Fibroblast of peridontal ligament (primary cell): ENCODE measurements at regions not wholly inside any gene's neighbourhood (a gene's known extent, or its start where the extent isn't known, plus 50 kb on each side); places are given as distances from the start of the nearest gene placed in this dataset.

Experiments used
- DNase-seq: peaks from one replicate; pipeline ENCODE4 v3.0.0-alpha.2; 2010; ENCODE audit errors: extremely low read depth

DNA sequence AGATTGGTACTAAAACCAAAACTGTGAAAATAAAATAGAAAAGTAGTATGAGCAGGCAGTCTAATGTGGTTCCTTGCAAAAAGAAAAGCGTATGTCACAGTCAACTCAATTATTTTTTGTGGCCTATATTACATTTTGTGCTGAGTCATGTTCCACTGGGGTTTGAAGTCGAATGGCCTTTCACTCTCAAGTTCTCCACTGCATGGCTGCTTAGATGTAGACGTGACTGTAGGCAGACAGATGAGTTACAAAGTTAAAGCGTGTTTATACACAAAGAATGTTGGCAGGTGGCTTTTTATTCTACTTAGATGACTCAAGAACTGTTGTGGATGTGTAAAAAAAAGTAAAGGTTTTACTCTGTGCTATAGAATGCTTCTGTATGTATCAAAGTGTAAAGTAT, 133.9 kb downstream of the SLITRK6 start:
- DNase-seq = peak; percentile 49

- no peak for DNase-seq
Measured at GRCh38 chr13:85663856-85664255, 135.4 kb downstream of the SLITRK6 start.

DNA sequence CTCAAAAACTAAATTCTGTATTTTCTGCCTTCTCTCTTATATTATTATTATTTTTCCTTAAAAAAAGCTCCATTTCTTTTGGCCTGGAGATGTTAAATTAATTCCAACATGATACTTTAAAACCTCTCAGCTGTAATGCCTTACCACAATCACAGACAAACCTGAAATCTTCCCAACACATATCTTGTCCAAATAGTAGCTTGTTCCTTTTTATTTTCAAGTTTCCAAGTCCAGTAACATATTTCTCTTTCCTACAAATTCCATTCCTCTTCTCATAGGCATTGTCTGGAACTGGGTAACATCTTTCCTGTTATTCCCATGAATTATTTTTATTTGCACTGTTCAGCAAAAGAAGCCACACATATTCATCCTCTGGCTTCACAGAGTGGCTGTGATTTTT, 137.0 kb downstream of the SLITRK6 start:
- no peak for DNase-seq

DNA sequence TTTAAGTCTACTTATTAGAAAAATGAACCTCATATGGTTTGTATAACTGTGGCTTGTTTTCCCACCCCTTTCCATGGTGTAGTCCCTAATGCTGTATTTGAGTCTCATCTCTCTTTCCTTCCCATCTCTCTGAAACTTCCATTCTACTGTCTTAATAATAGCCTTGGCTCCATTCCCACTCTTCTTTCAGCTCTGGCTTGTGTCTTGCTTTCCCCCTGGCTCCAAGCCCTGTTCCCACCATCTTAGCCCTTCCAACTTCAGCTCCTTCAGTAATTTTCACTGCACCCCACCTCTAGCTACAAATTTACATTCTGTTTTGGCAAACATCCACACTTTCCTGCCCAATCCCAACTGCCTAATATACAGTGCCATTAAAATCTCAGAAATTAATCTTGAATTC, 137.5 kb downstream of the SLITRK6 start:
- DNase-seq = no peak

DNA sequence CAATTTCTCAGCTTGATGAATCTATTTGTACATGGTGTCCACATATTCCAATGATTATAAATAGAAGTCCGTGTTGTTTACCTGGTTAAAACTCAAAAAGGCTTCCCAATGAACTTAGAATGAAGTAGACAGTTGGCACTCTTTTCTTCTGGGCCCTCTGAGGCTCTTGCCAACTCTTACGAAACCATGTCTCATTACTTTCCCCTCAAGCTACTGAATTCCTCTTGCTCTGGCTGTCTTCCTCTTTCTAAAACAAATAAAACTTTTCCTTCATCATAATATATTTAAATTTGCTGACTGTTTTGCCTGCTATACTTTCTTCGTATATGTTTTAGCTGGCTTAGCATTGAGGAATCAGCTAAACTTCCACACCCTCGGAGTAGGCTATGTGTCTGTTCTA, 139.7 kb downstream of the SLITRK6 start:
- peak; percentile 58 for DNase-seq

DNA sequence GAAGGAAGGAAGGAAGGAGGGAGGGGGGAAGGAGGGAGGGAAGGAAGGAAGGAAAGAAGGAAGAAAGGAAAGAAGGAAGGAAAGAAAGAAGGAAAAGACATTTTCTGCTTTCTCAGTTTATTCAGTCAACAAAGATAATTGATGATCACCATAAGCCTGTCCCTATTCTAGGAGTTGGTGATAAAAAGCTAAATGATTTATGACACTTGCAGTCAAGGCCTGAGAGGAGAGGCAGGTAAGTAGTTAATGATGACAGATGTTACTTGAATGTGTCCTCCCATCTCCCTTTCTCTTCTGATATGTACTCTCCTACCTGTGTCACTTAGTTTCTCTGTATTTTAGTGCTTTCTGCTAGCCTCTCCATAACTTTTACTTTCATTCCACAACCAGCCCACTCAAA, 141.3 kb downstream of the SLITRK6 start:
- no peak for DNase-seq

GRCh38 chr13:85655040-85655439, 144.2 kb downstream of the SLITRK6 start:
- no peak for DNase-seq

GRCh38 chr13:85654227-85654626, 145.0 kb downstream of the SLITRK6 start:
- no peak for DNase-seq

DNA sequence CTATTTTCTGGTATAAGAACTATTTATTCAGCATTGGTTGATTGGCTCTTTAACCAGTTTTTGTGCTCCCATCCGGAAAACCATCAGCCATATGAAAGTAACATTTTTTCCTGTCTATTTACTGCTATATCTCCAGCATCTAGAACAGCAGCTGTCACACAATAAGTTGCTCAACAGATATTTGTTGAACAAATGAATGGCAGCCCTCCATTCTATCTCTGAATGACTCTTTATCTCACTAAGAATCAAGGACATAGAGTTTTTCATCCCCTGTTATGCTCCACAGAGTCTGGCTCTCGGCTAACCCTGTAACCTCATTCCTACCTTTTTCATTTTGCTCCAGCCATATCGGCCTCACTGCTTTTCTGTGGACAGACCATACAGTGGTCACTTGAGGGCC, 145.5 kb downstream of the SLITRK6 start:
- no peak for DNase-seq

GRCh38 chr13:85652491-85652890, 146.7 kb downstream of the SLITRK6 start:
- DNase-seq = no peak

- no peak for DNase-seq
Measured at GRCh38 chr13:85651440-85651839, 147.8 kb downstream of the SLITRK6 start.

- DNase-seq = no peak
Measured at GRCh38 chr13:85650613-85651012, 148.6 kb downstream of the SLITRK6 start.

- no peak for DNase-seq
Measured at GRCh38 chr13:85640727-85641126, 158.5 kb downstream of the SLITRK6 start.

DNA sequence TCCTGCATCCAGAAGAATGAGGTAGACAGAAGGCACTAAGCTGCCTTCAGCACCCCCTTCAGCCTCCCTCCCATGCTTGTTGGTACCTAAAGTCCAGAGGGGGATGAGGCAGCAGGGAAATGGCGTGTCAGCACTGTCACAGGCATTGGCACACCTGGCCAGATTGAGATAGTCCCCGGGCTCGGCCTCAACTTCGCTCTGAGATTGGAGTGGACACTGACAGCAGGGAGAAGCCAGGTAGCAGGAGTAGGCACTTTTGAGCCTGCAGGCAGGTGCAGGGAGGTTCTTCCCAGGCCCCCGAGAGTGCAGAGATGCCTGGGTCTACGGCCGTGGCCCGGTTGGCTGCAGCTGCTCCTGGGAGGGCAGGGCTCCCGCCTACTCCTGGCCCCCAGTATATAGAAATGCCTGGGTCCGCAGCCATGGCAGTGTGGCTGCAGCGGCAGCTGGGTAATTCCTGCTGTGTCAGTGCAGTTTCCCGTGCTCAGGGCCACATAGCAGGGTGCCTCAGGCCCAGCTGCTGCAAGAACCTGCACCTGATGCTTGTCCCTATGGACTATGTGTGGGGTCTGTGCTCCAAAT, 160.3 kb downstream of the SLITRK6 start:
- DNase-seq = no peak

GRCh38 chr13:85638265-85638664, 161.0 kb downstream of the SLITRK6 start:
- no peak for DNase-seq

DNA sequence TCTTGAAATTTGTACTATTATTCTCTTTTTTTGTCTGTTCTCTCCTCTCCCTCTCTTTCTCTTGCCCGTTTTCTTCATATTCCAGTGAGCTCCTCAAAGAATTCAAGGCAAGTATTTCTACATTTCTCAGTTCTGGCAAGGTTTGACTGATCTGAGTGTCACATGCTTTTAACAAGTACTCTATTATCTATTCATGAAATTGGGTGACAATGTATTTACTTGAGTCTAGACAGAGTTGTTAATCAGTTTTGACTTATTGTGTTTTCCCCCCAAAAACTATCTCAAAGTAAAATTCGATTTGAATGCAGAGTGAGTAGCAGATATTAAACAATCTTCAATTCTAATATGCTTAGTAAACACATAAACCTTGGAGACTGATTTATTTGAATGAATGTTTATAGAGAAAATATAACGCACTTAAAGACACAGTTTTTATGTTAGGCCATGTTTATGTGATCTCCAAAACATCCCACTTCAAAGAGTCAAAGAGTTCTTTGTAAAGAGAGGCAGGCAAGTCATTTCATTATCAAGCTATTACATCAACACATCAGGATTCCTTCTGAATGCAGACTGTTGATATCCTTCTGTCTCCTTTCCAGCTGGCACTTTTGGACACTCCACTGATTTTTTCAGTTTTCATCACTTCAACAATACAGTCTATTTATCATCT, 166.6 kb downstream of the SLITRK6 start:
- no peak for DNase-seq

DNA sequence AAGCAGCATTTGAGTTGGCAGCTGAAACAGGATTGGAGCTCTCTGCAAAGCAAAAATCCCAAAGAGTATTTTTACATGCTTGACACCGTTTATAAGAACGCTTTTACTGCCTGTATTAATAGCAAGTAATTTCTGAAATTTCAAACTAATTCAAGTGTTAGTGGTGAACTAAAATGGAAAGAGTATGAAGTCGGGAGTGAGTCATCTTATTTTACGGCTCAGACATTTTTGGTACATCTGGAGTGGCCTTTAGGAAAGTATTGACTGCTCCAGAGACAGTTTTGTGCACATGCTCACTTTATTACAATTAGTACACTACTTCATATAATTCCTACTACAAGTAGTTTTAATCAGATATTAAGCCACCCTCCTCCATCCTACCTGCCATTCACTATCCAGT, 167.4 kb downstream of the SLITRK6 start:
- DNase-seq = no peak

DNA sequence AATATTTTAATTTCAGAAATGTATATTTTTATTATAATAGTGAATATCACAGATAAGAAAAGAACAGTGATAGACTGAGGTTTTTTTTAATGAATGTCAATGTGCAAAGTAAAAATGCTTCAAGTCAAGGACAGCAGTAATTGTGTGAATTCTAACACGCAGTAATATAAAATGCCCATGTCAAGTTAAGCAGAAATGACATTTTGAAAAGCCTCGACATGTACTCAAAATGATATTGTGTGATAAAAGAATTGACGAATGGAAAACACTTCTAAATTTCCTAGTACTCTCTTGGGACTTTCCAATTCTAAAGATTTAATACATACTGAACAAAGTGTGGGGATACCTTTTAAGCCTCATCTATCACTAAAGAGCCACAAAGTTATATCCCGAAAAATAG, 172.6 kb downstream of the SLITRK6 start:
- DNase-seq = no peak

DNA sequence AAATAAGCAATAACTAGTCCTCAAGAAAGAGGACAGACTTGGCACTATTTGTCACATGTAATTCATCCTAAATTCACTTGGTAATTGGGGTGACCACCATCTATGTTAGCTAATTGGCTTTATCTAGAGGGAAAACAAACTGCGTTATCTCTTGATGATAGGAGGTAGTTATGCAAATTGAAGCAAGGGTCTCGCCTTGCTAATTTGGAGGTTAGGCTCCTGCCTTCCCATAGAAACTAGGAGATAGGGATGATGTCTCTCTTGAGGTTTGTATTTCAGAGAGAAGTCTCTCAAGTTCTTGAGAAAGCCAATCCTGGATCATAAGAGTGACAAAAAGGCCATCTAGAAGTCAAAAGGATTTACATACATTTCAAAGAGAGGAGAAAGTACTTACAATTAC, 179.9 kb downstream of the SLITRK6 start:
- no peak for DNase-seq

- no peak for DNase-seq
Measured at GRCh38 chr13:85618521-85618920, 180.7 kb downstream of the SLITRK6 start.

GRCh38 chr13:85616275-85616674, 182.9 kb downstream of the SLITRK6 start:
- no peak for DNase-seq

DNA sequence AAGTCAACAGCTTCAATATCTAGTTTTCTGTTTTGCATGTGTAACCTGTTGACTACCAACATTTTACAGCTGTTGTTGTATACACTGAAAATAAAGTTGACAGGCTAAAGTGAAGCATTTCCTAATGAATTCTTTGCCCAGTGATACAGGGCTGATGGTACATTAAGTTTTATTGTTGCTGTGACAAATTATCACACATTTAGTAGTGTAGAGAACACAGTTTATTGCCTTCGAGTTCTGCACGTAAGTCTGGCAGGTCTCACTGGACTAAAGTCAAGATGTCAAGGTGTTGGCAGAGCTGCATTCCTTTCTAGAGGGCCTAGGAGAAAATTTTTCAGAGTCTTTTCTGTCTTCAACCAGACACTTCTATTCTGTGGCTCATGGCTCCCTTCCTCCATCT, 184.2 kb downstream of the SLITRK6 start:
- no peak for DNase-seq

DNA sequence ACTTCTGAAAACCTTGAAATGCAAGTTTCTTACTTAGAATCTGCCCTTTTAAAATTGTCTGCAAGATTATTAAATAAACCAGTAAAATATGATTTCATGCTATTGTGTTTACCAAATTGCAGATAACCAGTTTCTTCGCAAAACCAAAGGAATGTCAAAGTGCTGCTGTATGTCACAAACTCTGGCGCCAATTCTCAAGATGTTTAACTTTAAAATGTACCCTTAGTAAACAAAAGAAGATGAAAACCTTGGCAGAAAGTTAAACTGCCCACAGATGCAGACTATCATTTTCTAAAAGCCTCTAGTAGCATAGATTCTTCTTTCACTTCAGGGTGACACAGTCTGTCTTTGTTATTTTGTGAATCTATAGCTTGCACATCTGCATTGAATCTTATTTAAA, 189.2 kb downstream of the SLITRK6 start:
- no peak for DNase-seq

GRCh38 chr13:85608255-85608829, 190.9 kb downstream of the SLITRK6 start:
- no peak for DNase-seq
